Endothelial cell of umbilical vein (primary cell): ENCODE measurements at regions not wholly inside any gene's neighbourhood (a gene's known extent, or its start where the extent isn't known, plus 50 kb on each side); places are given as distances from the start of the nearest gene placed in this dataset.

ENCODE experiments used
- EZH2 ChIP-seq: IDR thresholded peaks from 2 replicates; pipeline ENCODE4 v1.6.1; 2012; ENCODE audit warnings: borderline replicate concordance, low read depth, mild to moderate bottlenecking, moderate library complexity, low read length, inconsistent platforms; ENCODE audit not compliant: severe bottlenecking
- MAX ChIP-seq: IDR thresholded peaks from 2 replicates; pipeline ENCODE4 v1.6.1; 2011; ENCODE audit not compliant: insufficient read depth, insufficient read length
- POLR2A ChIP-seq: IDR thresholded peaks from 2 replicates; pipeline ENCODE4 v1.6.1; 2012; ENCODE audit warnings: low read depth, mild to moderate bottlenecking, control low read depth, low read length
- POLR2AphosphoS5 ChIP-seq: IDR thresholded peaks from 2 replicates; pipeline ENCODE4 v1.6.1; 2012; ENCODE audit warnings: low read depth, mild to moderate bottlenecking, control low read depth, low read length, moderate library complexity; ENCODE audit not compliant: insufficient read depth
- TF ChIP-seq, protein P1 (sequence below), 2 donors: IDR thresholded peaks; 1 replicate in 1 of 2; 2 replicates in 1 of 2; pipeline ENCODE4 v1.5.1; 2011; ENCODE audit warnings: low read length in 2 of 2, mild to moderate bottlenecking in 2 of 2, moderate library complexity in 2 of 2, control low read depth in 1 of 2, inconsistent platforms in 1 of 2, low read depth in 1 of 2; ENCODE audit not compliant: insufficient read depth in 1 of 2; ENCODE audit errors: extremely low read depth in 1 of 2

DNA sequence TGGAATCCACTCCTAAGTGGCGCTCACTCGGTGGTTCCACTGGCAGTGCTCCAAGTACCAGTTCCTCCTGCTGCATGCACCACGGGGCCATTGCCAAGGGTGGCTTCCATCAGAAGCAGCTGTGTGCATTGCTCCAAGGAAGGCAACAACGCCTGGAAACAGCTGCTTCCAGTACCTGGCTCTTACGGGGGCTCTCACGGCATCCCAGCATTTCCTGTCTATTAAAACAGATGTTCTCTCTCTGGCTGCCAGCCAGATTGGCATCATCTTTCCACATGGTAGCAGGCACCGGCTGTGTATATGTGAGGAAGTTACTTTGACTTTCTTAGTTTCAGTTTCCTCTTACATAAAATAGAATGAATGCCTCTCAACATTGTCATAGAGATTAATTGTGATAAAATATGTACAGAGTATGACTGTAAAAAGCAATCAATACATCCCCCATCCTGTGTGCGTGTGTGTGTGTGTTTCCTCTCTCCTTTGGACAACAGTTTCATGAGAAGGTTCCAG, 84.9 kb downstream of the CMPK2 start:
- no peak for TF ChIP-seq POLR2AphosphoS5
- TF ChIP-seq EZH2, result no peak
- TF ChIP-seq, protein P1, sequence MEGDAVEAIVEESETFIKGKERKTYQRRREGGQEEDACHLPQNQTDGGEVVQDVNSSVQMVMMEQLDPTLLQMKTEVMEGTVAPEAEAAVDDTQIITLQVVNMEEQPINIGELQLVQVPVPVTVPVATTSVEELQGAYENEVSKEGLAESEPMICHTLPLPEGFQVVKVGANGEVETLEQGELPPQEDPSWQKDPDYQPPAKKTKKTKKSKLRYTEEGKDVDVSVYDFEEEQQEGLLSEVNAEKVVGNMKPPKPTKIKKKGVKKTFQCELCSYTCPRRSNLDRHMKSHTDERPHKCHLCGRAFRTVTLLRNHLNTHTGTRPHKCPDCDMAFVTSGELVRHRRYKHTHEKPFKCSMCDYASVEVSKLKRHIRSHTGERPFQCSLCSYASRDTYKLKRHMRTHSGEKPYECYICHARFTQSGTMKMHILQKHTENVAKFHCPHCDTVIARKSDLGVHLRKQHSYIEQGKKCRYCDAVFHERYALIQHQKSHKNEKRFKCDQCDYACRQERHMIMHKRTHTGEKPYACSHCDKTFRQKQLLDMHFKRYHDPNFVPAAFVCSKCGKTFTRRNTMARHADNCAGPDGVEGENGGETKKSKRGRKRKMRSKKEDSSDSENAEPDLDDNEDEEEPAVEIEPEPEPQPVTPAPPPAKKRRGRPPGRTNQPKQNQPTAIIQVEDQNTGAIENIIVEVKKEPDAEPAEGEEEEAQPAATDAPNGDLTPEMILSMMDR (IDR thresholded peaks at IDR 0.05; ENCODE audit: extremely low read depth in 1 of 2, insufficient read depth in 1 of 2, low read depth in 1 of 2, low read length in 2 of 2), result no peak
- TF ChIP-seq POLR2A, result no peak
- no peak for TF ChIP-seq MAX
